CD14-positive monocyte (primary cell): ENCODE measurements at regions not wholly inside any gene's neighbourhood (a gene's known extent, or its start where the extent isn't known, plus 50 kb on each side); places are given as distances from the start of the nearest gene placed in this dataset.

Experiments
- DNase-seq, 3 donors: peaks; one replicate each; pipeline ENCODE4 v3.0.0-alpha.2; 2011 to 2022
- H2AFZ ChIP-seq: 2 replicates; pipeline ENCODE4 v1.6.0; 2012; ENCODE audit warnings: mild to moderate bottlenecking, low read depth, low read length, inconsistent platforms; ENCODE audit not compliant: insufficient read depth, poor library complexity, severe bottlenecking
- H3K27ac ChIP-seq, 2 donors: 1 replicate in 1 of 2; 2 replicates in 1 of 2; pipeline ENCODE4 v1.5.1; 2012 to 2013; ENCODE audit warnings: low read length in 2 of 2, control low read depth in 1 of 2, inconsistent platforms in 1 of 2, low read depth in 1 of 2, mild to moderate bottlenecking in 1 of 2
- H3K27me3 ChIP-seq, 2 donors: one replicate each; pipeline versions ENCODE4 v1.6.0 to v1.6.1; 2011 to 2013; ENCODE audit warnings: low read length in 2 of 2; ENCODE audit not compliant: control insufficient read depth in 2 of 2, insufficient read depth in 2 of 2
- H3K36me3 ChIP-seq, 2 donors: replicated peaks in 1 of 2; 1 replicate in 1 of 2; 2 replicates in 1 of 2; pipeline versions ENCODE4 v1.5.1 to v1.6.1; 2012 to 2013; ENCODE audit warnings: low read length in 2 of 2, control low read depth in 1 of 2, inconsistent platforms in 1 of 2, mild to moderate bottlenecking in 1 of 2; ENCODE audit not compliant: insufficient read depth in 2 of 2, control insufficient read depth in 1 of 2
- H3K4me1 ChIP-seq, 2 donors: 1 replicate in 1 of 2; 2 replicates in 1 of 2; pipeline versions ENCODE4 v1.5.1 to v1.6.1; 2012 to 2013; ENCODE audit warnings: low read length in 2 of 2, control low read depth in 1 of 2, inconsistent platforms in 1 of 2, mild to moderate bottlenecking in 1 of 2, moderate library complexity in 1 of 2; ENCODE audit not compliant: insufficient read depth in 2 of 2, control insufficient read depth in 1 of 2
- H3K4me2 ChIP-seq: replicated peaks from 2 replicates; pipeline ENCODE3; 2012; ENCODE audit warnings: low read length, moderate library complexity, mild to moderate bottlenecking; ENCODE audit not compliant: poor library complexity, severe bottlenecking; ENCODE audit errors: extremely low read depth
- H3K4me3 ChIP-seq, 3 experiments: fragments of 200-600 bp in 1 of 3; sonication (generic) in 1 of 3; replicated peaks in 1 of 3; 1 replicate in 2 of 3; 2 replicates in 1 of 3; pipeline ENCODE4 v1.5.1; 2011 to 2013; ENCODE audit warnings: low read length in 3 of 3, mild to moderate bottlenecking in 3 of 3, control low read depth in 2 of 3, low read depth in 2 of 3, inconsistent platforms in 1 of 3, moderate library complexity in 1 of 3
- H3K79me2 ChIP-seq: 2 replicates; pipeline ENCODE4 v1.6.0; 2012; ENCODE audit warnings: mild to moderate bottlenecking, control low read depth, inconsistent platforms, low read length, moderate library complexity; ENCODE audit not compliant: insufficient read depth
- H3K9ac ChIP-seq: 2 replicates; pipeline ENCODE4 v1.6.0; 2017; ENCODE audit warnings: low read length, mild to moderate bottlenecking; ENCODE audit not compliant: insufficient read depth, poor library complexity, severe bottlenecking
- H3K9me3 ChIP-seq, 2 donors: replicated peaks in 1 of 2; 1 replicate in 1 of 2; 2 replicates in 1 of 2; pipeline versions ENCODE4 v1.5.1 to v1.6.1; 2012 to 2013; ENCODE audit warnings: low read length in 2 of 2, control low read depth in 1 of 2; ENCODE audit not compliant: control insufficient read depth in 1 of 2, insufficient read depth in 1 of 2
- H4K20me1 ChIP-seq: 2 replicates; pipeline ENCODE4 v1.6.0; 2012; ENCODE audit warnings: mild to moderate bottlenecking, low read length, control low read depth, moderate library complexity; ENCODE audit not compliant: insufficient read depth
- H3K27ac Mint-ChIP-seq, 7 donors: one replicate each; pipeline ENCODE4 v1.8.0; 2020; ENCODE audit warnings: mild to moderate bottlenecking in 7 of 7, mixed read lengths in 7 of 7, moderate library complexity in 6 of 7, inconsistent platforms in 2 of 7
- H3K27me3 Mint-ChIP-seq, 3 donors: one replicate each; pipeline ENCODE4 v1.8.0; 2021 to 2022; ENCODE audit warnings: low read depth in 3 of 3, mild to moderate bottlenecking in 3 of 3, mixed read lengths in 3 of 3, moderate library complexity in 3 of 3, inconsistent platforms in 1 of 3
- H3K36me3 Mint-ChIP-seq, 2 donors: one replicate each; pipeline ENCODE4 v1.8.0; 2020; ENCODE audit warnings: mixed read lengths in 2 of 2, inconsistent platforms in 1 of 2, mild to moderate bottlenecking in 1 of 2
- H3K4me1 Mint-ChIP-seq: one replicate; pipeline ENCODE4 v1.8.0; 2020; ENCODE audit warnings: mild to moderate bottlenecking, mixed read lengths
- H3K4me3 Mint-ChIP-seq, 2 donors: one replicate each; pipeline ENCODE4 v1.8.0; 2020; ENCODE audit warnings: mild to moderate bottlenecking in 2 of 2, mixed read lengths in 2 of 2, moderate library complexity in 1 of 2
- H3K9me3 Mint-ChIP-seq, 7 donors: one replicate each; pipeline ENCODE4 v1.8.0; 2020 to 2022; ENCODE audit warnings: mixed read lengths in 7 of 7, mild to moderate bottlenecking in 6 of 7, moderate library complexity in 6 of 7, inconsistent platforms in 2 of 7
- CTCF ChIP-seq: fragments of 200-600 bp; IDR thresholded peaks from one replicate; pipeline ENCODE4 v1.8.0; 2022; ENCODE audit warnings: antibody characterized with exemption, mild to moderate bottlenecking
- WGBS: methylation state at CpG from one replicate; pipeline ENCODE4 v1.1.5; 2013; ENCODE audit warnings: missing lambda C conversion rate; ENCODE audit not compliant: insufficient coverage; 5-methylcytosine and 5-hydroxymethylcytosine counted together
- intact Hi-C, 2 donors: fragments of 100-400 bp; cut with micrococcal nuclease; formaldehyde crosslinking; loops; one replicate each; pipeline versions ENCODE4 v1.15.0 to v1.15.1; 2023

- intact Hi-C loops = no loop called here
- Histone ChIP-seq H3K36me3 (no peaks in the 10 kb centered on the region), H2AFZ (no peak overlapping the region), H3K79me2 (no peaks in the 10 kb centered on the region), H3K4me2 (no peak overlapping the region), H3K27me3 (peaks cover 0 to 2% of the 10 kb centered on the region in 2 donors), H3K4me3 (no peak overlapping the region), H3K9ac (no peak overlapping the region), H3K4me1 (no peaks in the 10 kb centered on the region), H3K9me3 (no peaks in the 10 kb centered on the region), H4K20me1 (no peaks in the 10 kb centered on the region), H3K27ac (no peak overlapping the region)
- Mint-ChIP-seq H3K4me1 (no peaks in the 10 kb centered on the region), H3K27ac (no peak overlapping the region), H3K27me3 (peaks cover 0 to 11% (median 4%) of the 10 kb centered on the region in 3 donors), H3K36me3 (no peaks in the 10 kb centered on the region), H3K9me3 (no peaks in the 10 kb centered on the region), H3K4me3 (no peak overlapping the region)
- no peak for TF ChIP-seq CTCF
- DNase-seq = no peak
- 83% methylated on average over 2 of the region's 2 CpGs for WGBS
These were observed 111.1 kb downstream of the GRIN2B start for GRCh38 chr12:13870255-13870654.

GRCh38 chr12:13864081-13864673 is 117.2 kb downstream of the GRIN2B start:
- intact Hi-C loops = loop anchor here in 1 of 2 donors (10.0 kb wide), 1 partner anchor 301 kb away; no protein-coding TSS in a partner anchor

More at GRCh38 chr12:13864081-13864673, 117.2 kb downstream of the GRIN2B start:
- H3K27me3 ChIP-seq = peaks cover 2 to 5% of the 10 kb centered on the region in 2 donors
- no peak overlapping the region for H3K27ac ChIP-seq
- no peaks in the 10 kb centered on the region for H3K9me3 ChIP-seq
- no peak overlapping the region for H3K9ac ChIP-seq
- peak; percentile 90 for TF ChIP-seq CTCF
- Mint-ChIP-seq H3K27me3 (peaks cover 0 to 9% (median 4%) of the 10 kb centered on the region in 3 donors), H3K36me3 (no peaks in the 10 kb centered on the region), H3K9me3 (no peaks in the 10 kb centered on the region), H3K4me3 (no peak overlapping the region), H3K4me1 (no peaks in the 10 kb centered on the region), H3K27ac (no peak overlapping the region)
- H2AFZ ChIP-seq = no peak overlapping the region
- no peaks in the 10 kb centered on the region for H4K20me1 ChIP-seq
- no peak overlapping the region for H3K4me3 ChIP-seq
- H3K4me1 ChIP-seq = no peaks in the 10 kb centered on the region
- WGBS = 26% methylated on average over 6 of the region's 9 CpGs
- peak in 2 of 3 donors; percentile 5 to 26 for DNase-seq
- H3K4me2 ChIP-seq = no peak overlapping the region
- no peaks in the 10 kb centered on the region for H3K36me3 ChIP-seq
- H3K79me2 ChIP-seq = no peaks in the 10 kb centered on the region
